ENCODE measurements at regions not wholly inside any gene's neighbourhood (a gene's known extent, or its start where the extent isn't known, plus 50 kb on each side); places are given as distances from the start of the nearest gene placed in this dataset.

DNA sequence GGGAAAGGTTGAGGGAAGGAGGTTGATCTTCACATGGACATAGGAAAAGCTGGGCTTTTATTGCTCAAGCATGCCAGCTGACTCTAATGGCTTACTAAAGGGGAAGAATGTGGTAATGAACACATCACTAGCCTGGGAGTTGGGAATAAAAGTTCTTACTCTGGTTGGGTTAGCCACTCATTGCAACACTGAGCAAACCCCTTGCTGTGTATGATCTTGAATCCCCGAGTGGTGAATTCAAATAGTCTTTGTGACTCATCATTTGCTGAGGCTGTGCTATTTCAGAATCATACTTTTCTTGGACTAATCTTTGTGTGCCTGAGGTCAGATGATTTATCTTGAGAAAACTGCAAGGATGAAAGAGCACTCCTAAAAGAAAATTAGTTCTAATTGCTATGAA lies 304.1 kb upstream of the ANO5 start:
- TF ChIP-seq, protein P1, sequence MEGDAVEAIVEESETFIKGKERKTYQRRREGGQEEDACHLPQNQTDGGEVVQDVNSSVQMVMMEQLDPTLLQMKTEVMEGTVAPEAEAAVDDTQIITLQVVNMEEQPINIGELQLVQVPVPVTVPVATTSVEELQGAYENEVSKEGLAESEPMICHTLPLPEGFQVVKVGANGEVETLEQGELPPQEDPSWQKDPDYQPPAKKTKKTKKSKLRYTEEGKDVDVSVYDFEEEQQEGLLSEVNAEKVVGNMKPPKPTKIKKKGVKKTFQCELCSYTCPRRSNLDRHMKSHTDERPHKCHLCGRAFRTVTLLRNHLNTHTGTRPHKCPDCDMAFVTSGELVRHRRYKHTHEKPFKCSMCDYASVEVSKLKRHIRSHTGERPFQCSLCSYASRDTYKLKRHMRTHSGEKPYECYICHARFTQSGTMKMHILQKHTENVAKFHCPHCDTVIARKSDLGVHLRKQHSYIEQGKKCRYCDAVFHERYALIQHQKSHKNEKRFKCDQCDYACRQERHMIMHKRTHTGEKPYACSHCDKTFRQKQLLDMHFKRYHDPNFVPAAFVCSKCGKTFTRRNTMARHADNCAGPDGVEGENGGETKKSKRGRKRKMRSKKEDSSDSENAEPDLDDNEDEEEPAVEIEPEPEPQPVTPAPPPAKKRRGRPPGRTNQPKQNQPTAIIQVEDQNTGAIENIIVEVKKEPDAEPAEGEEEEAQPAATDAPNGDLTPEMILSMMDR (IDR thresholded peaks at IDR 0.05 in 4 of 5, conservative IDR thresholded peaks at IDR 0.05 in 1 of 5) = no peak
- TF ChIP-seq POLR2A (IDR thresholded peaks at IDR 0.05) = no peak

Measured in gastrocnemius medialis (tissue), 4 donors.